ENCODE measurements at regions not wholly inside any gene's neighbourhood (a gene's known extent, or its start where the extent isn't known, plus 50 kb on each side); places are given as distances from the start of the nearest gene placed in this dataset.

DNA sequence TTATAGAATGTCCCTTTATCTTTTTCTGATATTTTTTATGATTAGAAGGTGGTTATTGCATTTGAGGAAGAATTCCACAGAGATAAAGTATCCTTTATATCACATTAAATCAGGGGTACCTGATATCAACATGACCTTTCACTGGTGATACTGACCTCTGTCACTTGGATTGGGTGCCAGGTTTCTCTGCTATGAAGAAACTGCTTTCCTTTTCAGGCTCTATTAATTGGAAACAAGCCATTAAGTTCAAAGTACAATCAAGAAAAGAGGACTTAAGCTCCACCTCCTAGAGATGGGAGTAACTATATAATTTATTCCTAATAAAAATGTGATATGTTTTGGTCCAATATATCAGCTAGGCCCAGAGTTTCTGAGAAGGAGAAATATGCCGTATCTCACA lies 514.6 kb upstream of the TYRP1 start:
- DNase-seq (ENCODE audit: low read depth), result no peak
- no peak for TF ChIP-seq CTCF (IDR thresholded peaks at IDR 0.05; ENCODE audit: insufficient read depth, low read depth, low read length)
- H3K4me3 ChIP-seq (ENCODE audit: low read depth, low read length), result no peak overlapping the region

- DNase-seq (ENCODE audit: low read depth), result no peak
These were observed 510.4 kb upstream of the TYRP1 start for GRCh38 chr9:12182806-12183205.

GRCh38 chr9:12183321-12183720 lies 509.9 kb upstream of the TYRP1 start:
- TF ChIP-seq CTCF (IDR thresholded peaks at IDR 0.05; ENCODE audit: insufficient read depth, low read depth, low read length), result no peak
- H3K4me3 ChIP-seq (ENCODE audit: low read depth, low read length), result no peak overlapping the region
- DNase-seq (ENCODE audit: low read depth), result no peak

More at GRCh38 chr9:12182806-12183205, 510.4 kb upstream of the TYRP1 start:
- H3K4me3 ChIP-seq (ENCODE audit: low read depth, low read length), result no peak overlapping the region
- no peak for TF ChIP-seq CTCF (IDR thresholded peaks at IDR 0.05; ENCODE audit: insufficient read depth, low read depth, low read length)

DNA sequence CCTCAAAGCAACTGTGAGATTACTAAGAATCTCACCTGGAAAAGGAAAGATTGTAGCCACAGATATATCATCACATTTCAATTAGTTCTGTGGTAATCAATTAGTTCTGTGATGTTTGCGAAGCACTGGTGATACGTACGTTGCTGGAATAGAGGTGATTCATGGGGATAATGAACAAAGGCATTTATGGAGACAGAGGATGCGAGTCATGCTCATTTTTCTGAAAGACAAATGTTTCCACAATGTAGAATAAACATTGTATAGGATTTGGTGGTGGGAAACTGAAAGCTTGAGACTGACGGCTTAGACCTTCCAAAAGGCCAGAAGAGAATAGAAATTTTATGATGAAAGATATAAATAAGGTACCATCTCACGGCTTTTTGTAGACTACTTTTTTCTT lies 507.3 kb upstream of the TYRP1 start:
- no peak for TF ChIP-seq CTCF (IDR thresholded peaks at IDR 0.05; ENCODE audit: insufficient read depth, low read depth, low read length)
- H3K4me3 ChIP-seq (ENCODE audit: low read depth, low read length), result no peak overlapping the region
- no peak for DNase-seq (ENCODE audit: low read depth)

GRCh38 chr9:12191630-12192029 lies 501.6 kb upstream of the TYRP1 start:
- no peak overlapping the region for H3K4me3 ChIP-seq (ENCODE audit: low read depth, low read length)
- no peak for TF ChIP-seq CTCF (IDR thresholded peaks at IDR 0.05; ENCODE audit: insufficient read depth, low read depth, low read length)
- no peak for DNase-seq (ENCODE audit: low read depth)

- TF ChIP-seq CTCF (IDR thresholded peaks at IDR 0.05; ENCODE audit: insufficient read depth, low read depth, low read length), result no peak
- no peak for DNase-seq (ENCODE audit: low read depth)
- no peak overlapping the region for H3K4me3 ChIP-seq (ENCODE audit: low read depth, low read length)
These were observed 498.5 kb upstream of the TYRP1 start for GRCh38 chr9:12194731-12195130.

GRCh38 chr9:12195456-12195855 lies 497.7 kb upstream of the TYRP1 start:
- DNase-seq (ENCODE audit: low read depth), result no peak
- TF ChIP-seq CTCF (IDR thresholded peaks at IDR 0.05; ENCODE audit: insufficient read depth, low read depth, low read length), result no peak

More at GRCh38 chr9:12195456-12195855, 497.7 kb upstream of the TYRP1 start:
- H3K4me3 ChIP-seq (ENCODE audit: low read depth, low read length), result no peak overlapping the region
